Pancreas (tissue), 10 donors: ENCODE measurements at regions not wholly inside any gene's neighbourhood (a gene's known extent, or its start where the extent isn't known, plus 50 kb on each side); places are given as distances from the start of the nearest gene placed in this dataset.

Experiments used
- ATAC-seq, 4 donors: fragments of 200-7000 bp; cut with Tn5 transposase; one replicate each; pipeline versions ENCODE4 v1.8.0 to v1.9.1; 2020; ENCODE audit warnings: mild to moderate bottlenecking in 4 of 4, moderate library complexity in 4 of 4
- DNase-seq, 6 donors: peaks; one replicate each; pipeline ENCODE4 v3.0.0-alpha.2; 2020
- FAIRE-seq: peaks from 2 replicates; lab custom pipeline; 2012; peaks lifted over from hg19 to GRCh38; lab: Jason Lieb, UNC
- H3K27ac ChIP-seq, 4 donors: fragments of 200-600 bp; sonication (generic); 1 replicate in 3 of 4; 2 replicates in 1 of 4; pipeline versions ENCODE4 v1.5.0 to v1.8.0; 2020
- H3K27me3 ChIP-seq, 4 donors: fragments of 200-600 bp; one replicate each; pipeline ENCODE4 v1.8.0; 2021
- H3K36me3 ChIP-seq, 3 donors: fragments of 200-600 bp; sonication (generic) in 1 of 3; one replicate each; pipeline versions ENCODE4 v1.5.0 to v1.8.0; 2020 to 2021
- H3K4me1 ChIP-seq, 3 donors: fragments of 200-600 bp; one replicate each; pipeline ENCODE4 v1.8.0; 2021
- H3K4me3 ChIP-seq, 4 donors: fragments of 200-600 bp; sonication (generic) in 2 of 4; one replicate each; pipeline versions ENCODE4 v1.5.0 to v1.8.0; 2020 to 2021
- H3K9me3 ChIP-seq, 4 donors: fragments of 200-600 bp; one replicate each; pipeline ENCODE4 v1.8.0; 2021
- WGBS, 2 donors: extraction: QIAGEN DNeasy Blood & Tissue Kit; methylation state at CpG; one replicate each; pipeline ENCODE4 v1.1.7; 2013; 5-methylcytosine and 5-hydroxymethylcytosine counted together
- intact Hi-C, 3 donors: fragments of 100-400 bp; cut with DNase I; formaldehyde crosslinking; loops; one replicate each; pipeline versions ENCODE4 v1.11.1 to v1.14.2; 2022
- TF ChIP-seq, protein P1 (sequence below), 4 donors: fragments of 200-600 bp; sonication (generic) in 3 of 4; IDR thresholded peaks; one replicate each; pipeline versions ENCODE4 v1.5.0 to v1.8.0; 2021; ENCODE audit warnings: antibody characterized with exemption in 4 of 4
- donor health status: healthy with polysubstance abuse.
- donor health status: DM: no; HTN: no; CAD: no; lungs with moderate emphysema.
- donor health status: DM: no; HTN: no; CAD: no.
- donor health status: control.
- donor health status: control.
- donor health status: Bipolar disorder and iron deficiency.
- donor health status: DM: yes; HTN: yes; CAD: no.
- donor health status: DM: no; HTN: no; CAD: no.
- donor health status: DM: no; HTN: no; CAD: no.
- donor health status: DM: yes; HTN: yes; CAD: no.

DNA sequence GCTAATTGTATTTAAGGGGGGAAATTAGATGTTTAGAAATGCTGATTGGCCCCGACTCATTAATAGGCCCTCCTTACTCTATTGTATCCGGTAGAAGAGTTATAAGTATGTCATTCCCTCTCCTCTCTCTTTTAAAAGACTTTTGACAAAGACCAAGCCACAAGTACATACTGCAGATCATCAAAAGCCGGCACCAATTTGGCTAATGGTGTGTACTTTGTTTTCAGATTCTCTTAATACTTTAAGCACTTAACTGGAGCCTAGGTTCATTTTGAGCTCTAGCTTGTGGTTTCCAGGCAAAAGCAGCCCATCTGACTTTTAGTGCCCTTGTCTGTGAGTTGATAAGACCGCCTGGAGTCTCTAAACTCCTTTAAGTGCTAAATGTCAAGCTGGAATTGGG is 210.0 kb upstream of the LYZL1 start:
- no peak for FAIRE-seq
- no peaks in the 10 kb centered on the region for H3K27me3 ChIP-seq
- H3K9me3 ChIP-seq: no peaks in the 10 kb centered on the region
- H3K27ac ChIP-seq: no peak overlapping the region
- peak in 2 of 4 donors; percentile 57 to 60 for ATAC-seq
- 62 to 68% methylated on average over 4 of the region's 4 CpGs for WGBS, 2 donors
- H3K4me1 ChIP-seq: no peaks in the 10 kb centered on the region
- H3K36me3 ChIP-seq: no peaks in the 10 kb centered on the region
- H3K4me3 ChIP-seq: no peak overlapping the region
- DNase-seq: no peak
- intact Hi-C loops: no loop called here
- TF ChIP-seq, protein P1, sequence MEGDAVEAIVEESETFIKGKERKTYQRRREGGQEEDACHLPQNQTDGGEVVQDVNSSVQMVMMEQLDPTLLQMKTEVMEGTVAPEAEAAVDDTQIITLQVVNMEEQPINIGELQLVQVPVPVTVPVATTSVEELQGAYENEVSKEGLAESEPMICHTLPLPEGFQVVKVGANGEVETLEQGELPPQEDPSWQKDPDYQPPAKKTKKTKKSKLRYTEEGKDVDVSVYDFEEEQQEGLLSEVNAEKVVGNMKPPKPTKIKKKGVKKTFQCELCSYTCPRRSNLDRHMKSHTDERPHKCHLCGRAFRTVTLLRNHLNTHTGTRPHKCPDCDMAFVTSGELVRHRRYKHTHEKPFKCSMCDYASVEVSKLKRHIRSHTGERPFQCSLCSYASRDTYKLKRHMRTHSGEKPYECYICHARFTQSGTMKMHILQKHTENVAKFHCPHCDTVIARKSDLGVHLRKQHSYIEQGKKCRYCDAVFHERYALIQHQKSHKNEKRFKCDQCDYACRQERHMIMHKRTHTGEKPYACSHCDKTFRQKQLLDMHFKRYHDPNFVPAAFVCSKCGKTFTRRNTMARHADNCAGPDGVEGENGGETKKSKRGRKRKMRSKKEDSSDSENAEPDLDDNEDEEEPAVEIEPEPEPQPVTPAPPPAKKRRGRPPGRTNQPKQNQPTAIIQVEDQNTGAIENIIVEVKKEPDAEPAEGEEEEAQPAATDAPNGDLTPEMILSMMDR (IDR thresholded peaks at IDR 0.05): no peak

DNA sequence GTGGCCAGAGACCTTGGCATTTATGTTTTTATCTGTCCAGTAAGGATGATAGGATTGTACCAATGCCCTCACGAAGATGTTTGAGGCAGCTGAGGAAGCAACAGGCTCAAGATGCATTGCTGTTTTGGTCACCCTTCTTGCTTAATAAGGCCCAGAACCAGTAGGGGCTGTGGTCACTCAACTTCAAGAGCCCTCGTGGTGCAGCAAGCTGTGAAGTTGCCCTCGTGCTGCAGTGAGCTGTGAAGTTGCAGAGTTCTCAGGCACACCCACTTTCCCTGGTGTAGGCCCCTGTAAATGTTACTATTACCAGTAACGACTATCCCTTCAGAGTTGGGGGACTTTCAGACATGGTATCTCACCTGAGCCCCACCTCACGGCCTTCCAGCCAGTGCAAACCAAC is 207.6 kb upstream of the LYZL1 start:
- intact Hi-C loops: no loop called here
- DNase-seq: no peak
- no peaks in the 10 kb centered on the region for H3K9me3 ChIP-seq
- no peak for ATAC-seq
- 73 to 81% methylated on average over 5 of the region's 5 CpGs for WGBS, 2 donors
- H3K27ac ChIP-seq: no peak overlapping the region
- no peaks in the 10 kb centered on the region for H3K27me3 ChIP-seq
- no peaks in the 10 kb centered on the region for H3K36me3 ChIP-seq
- no peaks in the 10 kb centered on the region for H3K4me1 ChIP-seq
- TF ChIP-seq, protein P1 (IDR thresholded peaks at IDR 0.05): no peak
- H3K4me3 ChIP-seq: no peak overlapping the region
- FAIRE-seq: no peak

DNA sequence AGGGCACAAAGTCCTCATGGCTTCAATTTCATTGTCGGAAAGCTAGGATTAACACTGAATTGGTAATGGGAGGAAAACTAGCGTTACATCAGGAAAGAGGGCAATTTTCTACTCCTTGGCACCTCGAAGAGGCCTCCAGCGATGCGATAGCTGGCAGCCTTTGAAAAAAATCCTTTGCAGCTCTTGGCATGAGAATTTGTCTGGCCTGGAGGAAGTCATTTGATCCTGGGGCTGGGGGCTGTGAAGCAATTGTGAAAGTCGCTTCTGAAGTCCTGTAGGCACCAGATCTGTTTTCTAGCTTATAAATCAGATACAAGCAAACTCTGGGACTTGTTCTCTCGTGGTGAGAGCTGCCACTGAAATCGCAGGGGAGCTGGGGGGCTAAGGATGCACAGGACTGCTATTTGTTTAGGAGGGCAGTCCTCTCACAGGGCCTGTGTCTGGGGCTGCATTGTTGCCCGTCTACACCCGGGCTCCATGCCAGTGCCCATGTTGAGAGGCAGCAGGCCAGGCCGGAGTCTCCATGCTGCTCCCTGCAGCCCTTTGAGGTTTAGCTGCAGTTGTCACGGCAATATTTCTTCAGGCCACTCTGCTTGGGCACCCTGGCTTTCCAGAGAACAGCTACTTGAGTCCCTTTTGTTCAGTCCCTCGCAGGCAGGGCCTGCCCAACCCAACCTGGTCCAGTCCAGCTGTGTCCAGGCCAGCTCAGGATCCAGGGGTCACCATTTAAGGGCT is 206.8 kb upstream of the LYZL1 start:
- Histone ChIP-seq H3K4me1 (no peaks in the 10 kb centered on the region), H3K27me3 (no peaks in the 10 kb centered on the region), H3K4me3 (no peak overlapping the region), H3K9me3 (no peaks in the 10 kb centered on the region), H3K27ac (no peak overlapping the region), H3K36me3 (no peaks in the 10 kb centered on the region)
- no peak for DNase-seq
- TF ChIP-seq, protein P1 (IDR thresholded peaks at IDR 0.05): no peak
- no peak for FAIRE-seq
- intact Hi-C loops: no loop called here
- no peak for ATAC-seq
- 81 to 88% methylated on average over 13 of the region's 13 CpGs for WGBS, 2 donors

GRCh38 chr10:29083096-29083495 is 205.8 kb upstream of the LYZL1 start:
- ATAC-seq (no peak), FAIRE-seq (no peak), DNase-seq (no peak)
- TF ChIP-seq, protein P1 (IDR thresholded peaks at IDR 0.05): no peak
- no peak overlapping the region for H3K27ac ChIP-seq
- no peaks in the 10 kb centered on the region for H3K9me3 ChIP-seq
- H3K27me3 ChIP-seq: no peaks in the 10 kb centered on the region
- H3K4me3 ChIP-seq: no peak overlapping the region
- intact Hi-C loops: no loop called here
- 87 to 88% methylated on average over 6 of the region's 6 CpGs for WGBS, 2 donors
- H3K4me1 ChIP-seq: no peaks in the 10 kb centered on the region
- H3K36me3 ChIP-seq: no peaks in the 10 kb centered on the region

GRCh38 chr10:29084681-29085307 is 204.1 kb upstream of the LYZL1 start:
- WGBS, 2 donors: 62 to 71% methylated on average over 8 of the region's 8 CpGs
- no peak overlapping the region for H3K4me3 ChIP-seq
- H3K9me3 ChIP-seq: no peaks in the 10 kb centered on the region
- ATAC-seq (no peak), DNase-seq (no peak), FAIRE-seq (no peak)
- TF ChIP-seq, protein P1 (IDR thresholded peaks at IDR 0.05): no peak
- H3K27me3 ChIP-seq: no peaks in the 10 kb centered on the region
- H3K36me3 ChIP-seq: no peaks in the 10 kb centered on the region
- intact Hi-C loops: no loop called here
- H3K4me1 ChIP-seq: no peaks in the 10 kb centered on the region
- no peak overlapping the region for H3K27ac ChIP-seq
